WTC11 (cell line): ENCODE measurements at regions not wholly inside any gene's neighbourhood (a gene's known extent, or its start where the extent isn't known, plus 50 kb on each side); places are given as distances from the start of the nearest gene placed in this dataset.

Experiments
- FOXK1 ChIP-seq: sonication (generic); formaldehyde crosslinking; IDR thresholded peaks from 2 replicates; pipeline ENCODE4 v1.8.0; 2022; ENCODE audit warnings: mild to moderate bottlenecking, moderate library complexity, missing genetic modification reagents
- ZNF121 ChIP-seq: sonication (generic); formaldehyde crosslinking; IDR thresholded peaks from 2 replicates; pipeline ENCODE4 v1.8.0; 2023; ENCODE audit warnings: missing genetic modification reagents

GRCh38 chr12:115203701-115204100 is 519.7 kb upstream of the TBX3 start:
- TF ChIP-seq ZNF121 (CRISPR knock-in tag): no peak
- TF ChIP-seq FOXK1 (CRISPR knock-in tag): no peak
